IMR-90 (cell line): ENCODE measurements at regions not wholly inside any gene's neighbourhood (a gene's known extent, or its start where the extent isn't known, plus 50 kb on each side); places are given as distances from the start of the nearest gene placed in this dataset.

ENCODE experiments used
- ATAC-seq: fragments of 200-7000 bp; cut with Tn5 transposase; 2 replicates; pipeline ENCODE4 v1.9.1; 2020; ENCODE audit warnings: low read depth, mild to moderate bottlenecking, moderate library complexity
- BruUV-seq: library from RNA; stranded (reverse); fragments of 400-500 nt; replicated peaks from 2 replicates; lab custom pipeline; 2021; lab: Mats Ljungman, UMichigan
- CTCF ChIA-PET: fragments of 300-600 bp; formaldehyde crosslinking; extraction: SDS; loops from one replicate; lab custom pipeline; 2021; ENCODE audit warnings: antibody characterized with exemption; lab: Yijun Ruan, JAX
- POLR2A ChIA-PET: fragments of 300-600 bp; sonication (Branson Sonifier 250); formaldehyde crosslinking; loops from one replicate; lab custom pipeline; 2022; ENCODE audit warnings: antibody characterized with exemption; ENCODE audit not compliant: unreplicated experiment; lab: Charles Lee
- DNase-seq: peaks from one replicate; pipeline ENCODE4 v3.0.0; 2013
- H2AFZ ChIP-seq: replicated peaks from 2 replicates; pipeline ENCODE3; 2013; ENCODE audit warnings: low read length, mild to moderate bottlenecking; ENCODE audit not compliant: poor library complexity
- H2AK5ac ChIP-seq: 2 replicates; pipeline ENCODE4 v1.6.1; 2013; ENCODE audit warnings: low read depth, low read length, inconsistent platforms
- H2AK9ac ChIP-seq: replicated peaks from 2 replicates; pipeline ENCODE3; 2013; ENCODE audit warnings: mild to moderate bottlenecking, low read depth, low read length, moderate library complexity; ENCODE audit not compliant: poor library complexity
- H2BK120ac ChIP-seq: 2 replicates; pipeline ENCODE4 v1.6.1; 2013; ENCODE audit warnings: low read depth, low read length, inconsistent platforms
- H2BK15ac ChIP-seq: 3 replicates; pipeline ENCODE4 v1.6.1; 2013; ENCODE audit warnings: low read depth, low read length, inconsistent platforms
- H2BK20ac ChIP-seq: 2 replicates; pipeline ENCODE4 v1.6.1; 2013; ENCODE audit warnings: low read depth, mild to moderate bottlenecking, inconsistent platforms, low read length, moderate library complexity
- H2BK5ac ChIP-seq: 2 replicates; pipeline ENCODE4 v1.6.1; 2013; ENCODE audit warnings: mild to moderate bottlenecking, low read depth, low read length, inconsistent platforms; ENCODE audit not compliant: poor library complexity, severe bottlenecking
- H3K14ac ChIP-seq: replicated peaks from 2 replicates; pipeline ENCODE4 v1.6.1; 2013; ENCODE audit warnings: low read depth, low read length, inconsistent platforms
- H3K18ac ChIP-seq: 2 replicates; pipeline ENCODE4 v1.6.1; 2013; ENCODE audit warnings: low read depth, low read length, control low read depth
- H3K23ac ChIP-seq: 2 replicates; pipeline ENCODE4 v1.6.1; 2013; ENCODE audit warnings: low read depth, low read length, inconsistent platforms
- H3K27ac ChIP-seq: 2 replicates; pipeline ENCODE4 v1.5.1; 2013; ENCODE audit warnings: mild to moderate bottlenecking, control low read depth, low read length; ENCODE audit not compliant: insufficient read depth
- H3K27me3 ChIP-seq: 2 replicates; pipeline ENCODE4 v1.6.1; 2013; ENCODE audit warnings: low read length; ENCODE audit not compliant: control insufficient read depth, insufficient read depth
- H3K36me3 ChIP-seq: 2 replicates; pipeline ENCODE4 v1.6.1; 2013; ENCODE audit warnings: low read length, mixed read lengths; ENCODE audit not compliant: control insufficient read depth, insufficient read depth
- H3K4ac ChIP-seq: 2 replicates; pipeline ENCODE4 v1.6.1; 2013; ENCODE audit warnings: low read depth, low read length, inconsistent platforms
- H3K4me1 ChIP-seq: 2 replicates; pipeline ENCODE4 v1.6.1; 2013; ENCODE audit warnings: low read length, mixed read lengths; ENCODE audit not compliant: control insufficient read depth, insufficient read depth
- H3K4me2 ChIP-seq: 2 replicates; pipeline ENCODE4 v1.6.1; 2013; ENCODE audit warnings: low read depth, mild to moderate bottlenecking, control low read depth, low read length, moderate library complexity
- H3K4me3 ChIP-seq: 2 replicates; pipeline ENCODE4 v1.5.1; 2013; ENCODE audit warnings: low read depth, mild to moderate bottlenecking, control low read depth, low read length, moderate library complexity; ENCODE audit not compliant: insufficient read depth
- H3K56ac ChIP-seq: 2 replicates; pipeline ENCODE4 v1.6.1; 2013; ENCODE audit warnings: low read length, inconsistent platforms; ENCODE audit not compliant: insufficient read depth; ENCODE audit errors: extremely low read depth
- H3K79me1 ChIP-seq, 2 experiments: 2 replicates each; pipeline ENCODE4 v1.6.1; 2013; ENCODE audit warnings: low read length in 2 of 2, inconsistent platforms in 1 of 2, low read depth in 1 of 2
- H3K9ac ChIP-seq: 2 replicates; pipeline ENCODE4 v1.6.1; 2013; ENCODE audit warnings: low read depth, low read length, control low read depth
- H3K9me1 ChIP-seq: 2 replicates; pipeline ENCODE4 v1.6.1; 2013; ENCODE audit warnings: low read length, inconsistent platforms; ENCODE audit not compliant: insufficient read depth
- H3K9me3 ChIP-seq: 2 replicates; pipeline ENCODE4 v1.6.1; 2013; ENCODE audit warnings: low read length; ENCODE audit not compliant: control insufficient read depth, insufficient read depth
- H4K20me1 ChIP-seq: 2 replicates; pipeline ENCODE4 v1.6.1; 2013; ENCODE audit warnings: low read length, inconsistent platforms; ENCODE audit not compliant: insufficient read depth
- H4K5ac ChIP-seq: 2 replicates; pipeline ENCODE4 v1.6.1; 2013; ENCODE audit warnings: mild to moderate bottlenecking, low read depth, low read length, control low read depth
- H4K8ac ChIP-seq, 2 experiments: 2 replicates each; pipeline ENCODE4 v1.6.1; 2013; ENCODE audit warnings: low read depth in 2 of 2, low read length in 2 of 2, control low read depth in 1 of 2, inconsistent platforms in 1 of 2
- H4K91ac ChIP-seq: 2 replicates; pipeline ENCODE4 v1.6.1; 2013; ENCODE audit warnings: low read depth, low read length, inconsistent platforms; ENCODE audit not compliant: insufficient read depth
- BHLHE40 ChIP-seq: fragments of 150-350 bp; IDR thresholded peaks from 2 replicates; pipeline ENCODE4 v1.6.1; 2016; ENCODE audit warnings: mild to moderate bottlenecking, low read depth, low read length
- MAZ ChIP-seq: IDR thresholded peaks from 2 replicates; pipeline ENCODE4 v1.6.1; 2012; ENCODE audit warnings: low read depth, mild to moderate bottlenecking, low read length, improper control_type of control experiment, moderate library complexity, borderline replicate concordance
- MXI1 ChIP-seq: IDR thresholded peaks from 2 replicates; pipeline ENCODE4 v1.6.1; 2012; ENCODE audit warnings: low read depth, mild to moderate bottlenecking, low read length, moderate library complexity, borderline replicate concordance
- NFE2L2 ChIP-seq: fragments of 150-350 bp; IDR thresholded peaks from 2 replicates; pipeline ENCODE4 v1.6.1; 2016; ENCODE audit warnings: low read depth, mild to moderate bottlenecking, low read length
- RFX5 ChIP-seq: IDR thresholded peaks from 2 replicates; pipeline ENCODE4 v1.8.0; 2012; ENCODE audit warnings: low read depth, mild to moderate bottlenecking, low read length, moderate library complexity
- WGBS, 2 experiments: methylation state at CpG; one replicate each; pipeline versions ENCODE4 v1.1.5 to v1.1.7; 2013; ENCODE audit warnings: missing lambda C conversion rate in 2 of 2; ENCODE audit not compliant: insufficient read length in 1 of 2; ENCODE audit errors: extremely low coverage in 2 of 2; 5-methylcytosine and 5-hydroxymethylcytosine counted together
- dilution Hi-C: fragments of 300-500 bp; cut with HindIII; formaldehyde crosslinking; loops from one replicate; pipeline ENCODE4 v1.14.3; 2018; ENCODE audit warnings: low sequenced_read_pairs; ENCODE audit not compliant: unreplicated experiment
- in situ Hi-C: fragments of 300-500 bp; cut with MboI; formaldehyde crosslinking; loops from 3 replicates; pipeline ENCODE4 v1.14.3; 2019; ENCODE audit warnings: low sequenced_read_pairs, inconsistent platforms, mixed read lengths
- intact Hi-C: fragments of 100-400 bp; cut with micrococcal nuclease; formaldehyde crosslinking; loops from 2 replicates; pipeline ENCODE4 v1.10.0; 2022
- TF ChIP-seq, protein P1 (sequence below): fragments of 150-350 bp; IDR thresholded peaks from 2 replicates; pipeline ENCODE4 v1.6.1; 2016; ENCODE audit warnings: low read depth, mild to moderate bottlenecking, low read length, moderate library complexity, borderline replicate concordance

DNA sequence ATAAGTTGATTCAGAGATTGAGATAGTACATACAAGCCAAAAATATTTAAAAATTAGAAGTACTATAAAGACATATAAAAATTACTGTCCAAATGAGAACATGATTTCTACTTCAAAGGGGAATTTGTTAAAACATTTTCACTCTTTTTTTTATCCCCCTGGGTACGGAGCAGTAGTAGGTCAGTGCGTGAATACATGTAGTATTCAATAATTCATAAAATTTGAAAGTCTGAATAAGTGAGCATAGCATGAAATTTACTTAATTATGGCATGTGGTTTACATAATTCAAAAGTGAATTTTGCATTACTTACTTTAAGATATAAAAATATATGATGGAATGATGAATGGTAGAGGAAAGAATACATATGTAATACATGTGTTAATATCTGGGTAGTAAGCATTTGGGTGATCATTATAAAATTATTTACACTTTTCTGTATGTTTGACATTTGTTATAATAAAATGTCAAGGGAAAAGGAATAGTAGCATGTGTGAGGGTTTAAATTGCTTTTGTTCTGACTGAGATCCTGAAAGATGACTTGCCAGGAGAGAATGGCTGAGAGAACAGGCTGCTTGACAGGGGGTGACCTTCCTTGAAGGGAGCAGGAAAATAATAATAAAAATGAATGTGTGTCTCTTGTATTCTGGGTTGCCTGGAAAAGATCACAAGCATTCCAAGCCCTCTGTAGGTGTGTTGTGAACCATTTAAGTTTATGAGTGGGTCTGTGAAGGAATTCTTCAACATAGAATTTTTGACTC lies 1178.8 kb downstream of the ZPLD1 start:
- Histone ChIP-seq H3K4me1 (no peaks in the 10 kb centered on the region), H2BK5ac (no peak overlapping the region), H3K9ac (no peak overlapping the region), H4K20me1 (no peaks in the 10 kb centered on the region), H2AK9ac (no peak overlapping the region), H3K9me1 (no peaks in the 10 kb centered on the region), H3K4me2 (no peak overlapping the region), H3K56ac (no peak overlapping the region), H3K9me3 (no peaks in the 10 kb centered on the region; the same call in 1 of the 2 replicates), H4K5ac (no peak overlapping the region), H2BK15ac (no peak overlapping the region), H2AK5ac (no peak overlapping the region), H2BK120ac (no peak overlapping the region), H3K23ac (no peak overlapping the region), H3K79me1 (no peaks in the 10 kb centered on the region), H3K36me3 (no peaks in the 10 kb centered on the region), H3K14ac (no peak overlapping the region), H3K4me3 (no peak overlapping the region), H2AFZ (no peak overlapping the region), H3K18ac (no peak overlapping the region), H4K91ac (no peak overlapping the region), H2BK20ac (no peak overlapping the region), H4K8ac (no peak overlapping the region), H3K4ac (no peak overlapping the region), H3K27me3 (no peaks in the 10 kb centered on the region), H3K27ac (no peak overlapping the region)
- TF ChIP-seq NFE2L2 (no peak), RFX5 (no peak), BHLHE40 (no peak), MAZ (no peak), MXI1 (no peak)
- TF ChIP-seq, protein P1, sequence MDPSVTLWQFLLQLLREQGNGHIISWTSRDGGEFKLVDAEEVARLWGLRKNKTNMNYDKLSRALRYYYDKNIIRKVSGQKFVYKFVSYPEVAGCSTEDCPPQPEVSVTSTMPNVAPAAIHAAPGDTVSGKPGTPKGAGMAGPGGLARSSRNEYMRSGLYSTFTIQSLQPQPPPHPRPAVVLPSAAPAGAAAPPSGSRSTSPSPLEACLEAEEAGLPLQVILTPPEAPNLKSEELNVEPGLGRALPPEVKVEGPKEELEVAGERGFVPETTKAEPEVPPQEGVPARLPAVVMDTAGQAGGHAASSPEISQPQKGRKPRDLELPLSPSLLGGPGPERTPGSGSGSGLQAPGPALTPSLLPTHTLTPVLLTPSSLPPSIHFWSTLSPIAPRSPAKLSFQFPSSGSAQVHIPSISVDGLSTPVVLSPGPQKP: no peak
- no TSS peak for BruUV-seq
- no CpG with 5 or more reads among the region's 2 CpGs for WGBS, 2 experiments
- ATAC-seq (no peak), DNase-seq (no peak)
- in situ Hi-C loops: no loop called here
- ChIA-PET CTCF (no interaction called here), POLR2A (no interaction called here)
- intact Hi-C loops: no loop called here
- dilution Hi-C loops: no loop called here
